ENCODE measurements at regions not wholly inside any gene's neighbourhood (a gene's known extent, or its start where the extent isn't known, plus 50 kb on each side); places are given as distances from the start of the nearest gene placed in this dataset.
"Not testable (repeated sequence)": the region's sequence is repeated elsewhere in the genome, so short reads cannot be mapped to it uniquely, and the experiment has no call there.

- not testable (repeated sequence) for TF ChIP-seq CEBPB (IDR thresholded peaks at IDR 0.05; ENCODE audit: low read depth, low read length); RAD21 (IDR thresholded peaks at IDR 0.05 in 1 of 2, conservative IDR thresholded peaks at IDR 0.05 in 1 of 2; ENCODE audit: low read depth in 2 of 2, low read length in 2 of 2); POLR2A (IDR thresholded peaks at IDR 0.05; ENCODE audit: control extremely low read depth in 1 of 2, low read depth in 2 of 2, low read length in 2 of 2); TCF12 (IDR thresholded peaks at IDR 0.05; ENCODE audit: low read depth, low read length); CTCF (IDR thresholded peaks at IDR 0.05; ENCODE audit: control extremely low read depth in 1 of 3, insufficient read depth in 1 of 3, low read depth in 1 of 3, low read length in 3 of 3); EZH2 (IDR thresholded peaks at IDR 0.05; ENCODE audit: low read depth, low read length, severe bottlenecking); SIN3A (conservative IDR thresholded peaks at IDR 0.05 in 1 of 2, IDR thresholded peaks at IDR 0.05 in 1 of 2; ENCODE audit: low read depth in 1 of 2, low read length in 2 of 2)
These were observed 140.3 kb upstream of the MRPS30 start for GRCh38 chr5:44668471-44668870.

All from H1 (cell line).